HG02678 (cell line): ENCODE measurements at regions not wholly inside any gene's neighbourhood (a gene's known extent, or its start where the extent isn't known, plus 50 kb on each side); places are given as distances from the start of the nearest gene placed in this dataset.
"Not testable (repeated sequence)": the region's sequence is repeated elsewhere in the genome, so short reads cannot be mapped to it uniquely, and the experiment has no call there.

Experiments
- ATAC-seq: cut with Tn5 transposase; IDR thresholded peaks from one replicate; pipeline ENCODE4 v1.9.1; 2021; ENCODE audit warnings: mild to moderate bottlenecking, moderate library complexity; ENCODE audit not compliant: unreplicated experiment

GRCh38 chr1:106290805-106291501 is 765.5 kb upstream of the PRMT6 start:
- no peak for ATAC-seq

GRCh38 chr1:106292130-106292529 is 764.3 kb upstream of the PRMT6 start:
- ATAC-seq = no peak

GRCh38 chr1:106296431-106296830 is 760.0 kb upstream of the PRMT6 start:
- no peak for ATAC-seq

- ATAC-seq = no peak
Observed at GRCh38 chr1:106304106-106304505, 752.4 kb upstream of the PRMT6 start.

- no peak for ATAC-seq
Observed at GRCh38 chr1:106319612-106320011, 736.9 kb upstream of the PRMT6 start.

- ATAC-seq = no peak
Observed at GRCh38 chr1:106325600-106325999, 730.9 kb upstream of the PRMT6 start.

- no peak for ATAC-seq
Observed at GRCh38 chr1:106344494-106344893, 712.0 kb upstream of the PRMT6 start.

- ATAC-seq = no peak
Observed at GRCh38 chr1:106360252-106360651, 696.2 kb upstream of the PRMT6 start.

- no peak for ATAC-seq
Observed at GRCh38 chr1:106366627-106367319, 689.7 kb upstream of the PRMT6 start.

GRCh38 chr1:106378261-106378660 is 678.2 kb upstream of the PRMT6 start:
- no peak for ATAC-seq

GRCh38 chr1:106380772-106381171 is 675.7 kb upstream of the PRMT6 start:
- no peak for ATAC-seq

GRCh38 chr1:106389160-106389559 is 667.3 kb upstream of the PRMT6 start:
- not testable (repeated sequence) for ATAC-seq

GRCh38 chr1:106393046-106393445 is 663.4 kb upstream of the PRMT6 start:
- ATAC-seq = no peak

GRCh38 chr1:106396020-106396419 is 660.5 kb upstream of the PRMT6 start:
- no peak for ATAC-seq

GRCh38 chr1:106398391-106398790 is 658.1 kb upstream of the PRMT6 start:
- ATAC-seq = no peak

GRCh38 chr1:106406114-106406513 is 650.4 kb upstream of the PRMT6 start:
- no peak for ATAC-seq

GRCh38 chr1:106412321-106412720 is 644.2 kb upstream of the PRMT6 start:
- ATAC-seq = not testable (repeated sequence)

GRCh38 chr1:106435269-106435668 is 621.2 kb upstream of the PRMT6 start:
- no peak for ATAC-seq

GRCh38 chr1:106439475-106439874 is 617.0 kb upstream of the PRMT6 start:
- ATAC-seq = no peak

- ATAC-seq = no peak
Observed at GRCh38 chr1:106447466-106447865, 609.0 kb upstream of the PRMT6 start.

- ATAC-seq = no peak
Observed at GRCh38 chr1:106456832-106457231, 599.6 kb upstream of the PRMT6 start.

- no peak for ATAC-seq
Observed at GRCh38 chr1:106457368-106457767, 599.1 kb upstream of the PRMT6 start.

GRCh38 chr1:106458866-106459265 is 597.6 kb upstream of the PRMT6 start:
- no peak for ATAC-seq
